PC-3 (cell line): ENCODE measurements at regions not wholly inside any gene's neighbourhood (a gene's known extent, or its start where the extent isn't known, plus 50 kb on each side); places are given as distances from the start of the nearest gene placed in this dataset.

ENCODE experiments used
- ATAC-seq: fragments of 200-7000 bp; cut with Tn5 transposase; 2 replicates; pipeline ENCODE4 v1.9.1; 2020; ENCODE audit warnings: mild to moderate bottlenecking, moderate library complexity
- BruUV-seq: library from RNA; stranded (reverse); fragments of 400-500 nt; replicated peaks from 2 replicates; lab custom pipeline; 2021; lab: Mats Ljungman, UMichigan
- CTCF ChIA-PET: fragments of 300-600 bp; sonication (Branson Sonifier 250); formaldehyde crosslinking; loops from one replicate; lab custom pipeline; 2022; ENCODE audit warnings: antibody characterized with exemption; lab: Charles Lee
- POLR2A ChIA-PET: fragments of 300-600 bp; sonication (Branson Sonifier 250); formaldehyde crosslinking; loops from one replicate; lab custom pipeline; 2022; ENCODE audit warnings: antibody characterized with exemption; ENCODE audit not compliant: unreplicated experiment; lab: Charles Lee
- DNase-seq: peaks from one replicate; pipeline ENCODE4 v3.0.0-alpha.2; 2015
- H2AFZ ChIP-seq: fragments of 300-600 bp; sonication (generic); 2 replicates; pipeline ENCODE4 v1.6.0; 2016; ENCODE audit warnings: antibody characterized with exemption, low read length
- H3F3A ChIP-seq: fragments of 300-600 bp; sonication (generic); one replicate; pipeline ENCODE4 v1.6.0; 2017; ENCODE audit warnings: antibody characterized with exemption, low read length, control low read depth, mild to moderate bottlenecking; ENCODE audit not compliant: unreplicated experiment
- H3K27ac ChIP-seq: fragments of 300-600 bp; sonication (generic); 2 replicates; pipeline ENCODE4 v1.5.1; 2016; ENCODE audit warnings: mild to moderate bottlenecking, low read length
- H3K27me3 ChIP-seq: fragments of 300-600 bp; sonication (generic); 2 replicates; pipeline ENCODE4 v1.6.1; 2016; ENCODE audit warnings: low read length, mixed read lengths
- H3K36me3 ChIP-seq: fragments of 300-600 bp; sonication (generic); 2 replicates; pipeline ENCODE4 v1.6.1; 2016; ENCODE audit warnings: low read depth, mixed run types, low read length, mixed read lengths
- H3K4me1 ChIP-seq: fragments of 300-600 bp; sonication (generic); 2 replicates; pipeline ENCODE4 v1.5.1; 2016; ENCODE audit warnings: low read length; ENCODE audit not compliant: insufficient read depth
- H3K4me2 ChIP-seq: fragments of 300-600 bp; sonication (generic); 2 replicates; pipeline ENCODE4 v1.6.0; 2016; ENCODE audit warnings: low read length
- H3K4me3 ChIP-seq: fragments of 300-600 bp; sonication (generic); 2 replicates; pipeline ENCODE4 v1.5.1; 2016; ENCODE audit warnings: mild to moderate bottlenecking, low read length, mixed read lengths
- H3K79me2 ChIP-seq: fragments of 300-600 bp; sonication (generic); 2 replicates; pipeline ENCODE4 v1.6.1; 2017; ENCODE audit warnings: low read length, mixed read lengths
- H3K9ac ChIP-seq: fragments of 300-600 bp; sonication (generic); 2 replicates; pipeline ENCODE4 v1.6.0; 2016; ENCODE audit warnings: mild to moderate bottlenecking, low read length
- H3K9me2 ChIP-seq: fragments of 300-600 bp; sonication (generic); replicated peaks from 2 replicates; pipeline ENCODE4 v1.6.1; 2016; ENCODE audit warnings: mixed run types, low read length, mixed read lengths
- H3K9me3 ChIP-seq: fragments of 300-600 bp; sonication (generic); 2 replicates; pipeline ENCODE4 v1.6.1; 2016; ENCODE audit warnings: low read length, mixed read lengths
- H4K20me1 ChIP-seq: fragments of 300-600 bp; sonication (generic); 2 replicates; pipeline ENCODE4 v1.6.1; 2016; ENCODE audit warnings: low read length, mixed read lengths
- CTCF ChIP-seq: fragments of 300-600 bp; sonication (generic); conservative IDR thresholded peaks from 2 replicates; pipeline ENCODE4 v1.5.1; 2017; ENCODE audit warnings: antibody characterized with exemption, low read depth, mild to moderate bottlenecking, low read length
- EZH2 ChIP-seq: fragments of 300-600 bp; sonication (generic); IDR thresholded peaks from one replicate; pipeline ENCODE4 v1.6.1; 2017; ENCODE audit warnings: antibody characterized with exemption, mild to moderate bottlenecking, low read length; ENCODE audit not compliant: unreplicated experiment
- EZH2phosphoT487 ChIP-seq: fragments of 300-600 bp; sonication (generic); IDR thresholded peaks from 2 replicates; pipeline ENCODE4 v1.6.1; 2018; ENCODE audit warnings: mild to moderate bottlenecking, antibody characterized with exemption, low read length, borderline replicate concordance
- intact Hi-C: fragments of 100-400 bp; cut with micrococcal nuclease; formaldehyde crosslinking; loops from 2 replicates; pipeline ENCODE4 v1.9.0; 2023

- Histone ChIP-seq H3K9ac (no peak overlapping the region), H4K20me1 (no peaks in the 10 kb centered on the region), H3K4me2 (no peak overlapping the region), H3K4me3 (no peak overlapping the region), H3F3A (no peaks in the 10 kb centered on the region), H3K27me3 (peaks cover 9% of the 10 kb centered on the region; the same call in 1 of the 2 replicates), H3K79me2 (no peaks in the 10 kb centered on the region), H3K4me1 (no peaks in the 10 kb centered on the region), H3K9me3 (no peaks in the 10 kb centered on the region), H3K27ac (no peak overlapping the region), H2AFZ (no peak overlapping the region), H3K36me3 (no peaks in the 10 kb centered on the region), H3K9me2 (0 out of 2 replicates have a peak, but pooled peaks cover 8% of the 10 kb centered on the region)
- TF ChIP-seq EZH2phosphoT487 (no peak), EZH2 (no peak), CTCF (no peak)
- intact Hi-C loops: no loop called here
- ChIA-PET POLR2A (no interaction called here), CTCF (no interaction called here)
- DNase-seq (peak; percentile 33), ATAC-seq (no peak; the same call in 1 of the 2 replicates)
- no TSS peak for BruUV-seq
Observed at GRCh38 chr11:109076870-109077269, 345.1 kb upstream of the C11orf87 start.

DNA sequence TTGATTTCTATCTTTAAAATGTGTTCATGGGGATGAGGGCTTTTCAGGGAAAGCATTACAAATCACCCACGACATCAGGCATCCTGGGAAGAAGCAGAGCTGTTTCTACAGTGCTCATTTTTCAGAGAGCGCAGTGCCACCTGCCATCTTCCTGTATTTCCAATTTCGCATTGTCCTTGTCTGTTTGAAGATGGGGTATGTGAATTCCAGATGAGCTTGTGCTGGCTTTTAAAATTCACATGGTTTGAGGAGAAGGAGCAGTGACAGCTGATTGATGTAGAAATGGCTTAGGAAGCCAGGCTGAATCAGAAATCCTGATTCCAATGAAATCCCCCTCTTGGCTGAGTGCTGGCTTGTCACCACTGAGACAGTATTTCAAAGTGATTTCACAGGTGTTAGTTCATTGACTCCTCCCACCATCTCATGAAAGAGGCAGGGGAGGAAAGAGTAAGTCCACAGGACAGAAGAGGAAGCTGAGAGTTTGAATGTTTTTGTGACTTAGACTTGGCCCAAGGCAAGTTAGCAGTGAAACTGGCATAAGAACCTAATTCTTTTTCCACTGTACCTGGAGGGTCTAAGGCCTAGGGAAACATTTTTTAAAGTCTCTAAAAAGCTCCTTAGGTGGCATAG is 344.6 kb upstream of the C11orf87 start:
- no peaks in the 10 kb centered on the region for H3K36me3 ChIP-seq
- no peak overlapping the region for H3K4me2 ChIP-seq
- H4K20me1 ChIP-seq: no peaks in the 10 kb centered on the region
- H2AFZ ChIP-seq: no peak overlapping the region
- no peaks in the 10 kb centered on the region for H3K79me2 ChIP-seq
- no peak overlapping the region for H3K27ac ChIP-seq
- BruUV-seq: no TSS peak
- CTCF ChIA-PET: no interaction called here
- no peaks in the 10 kb centered on the region for H3F3A ChIP-seq
- ATAC-seq (no peak), DNase-seq (no peak)
- peaks cover 9% of the 10 kb centered on the region; the same call in 1 of the 2 replicates for H3K27me3 ChIP-seq
- H3K9ac ChIP-seq: no peak overlapping the region
- H3K9me2 ChIP-seq: 0 out of 2 replicates have a peak, but pooled peaks cover 8% of the 10 kb centered on the region
- POLR2A ChIA-PET: no interaction called here
- H3K4me3 ChIP-seq: no peak overlapping the region
- intact Hi-C loops: no loop called here
- H3K9me3 ChIP-seq: no peaks in the 10 kb centered on the region
- TF ChIP-seq EZH2phosphoT487 (no peak), CTCF (no peak)
- no peaks in the 10 kb centered on the region for H3K4me1 ChIP-seq

DNA sequence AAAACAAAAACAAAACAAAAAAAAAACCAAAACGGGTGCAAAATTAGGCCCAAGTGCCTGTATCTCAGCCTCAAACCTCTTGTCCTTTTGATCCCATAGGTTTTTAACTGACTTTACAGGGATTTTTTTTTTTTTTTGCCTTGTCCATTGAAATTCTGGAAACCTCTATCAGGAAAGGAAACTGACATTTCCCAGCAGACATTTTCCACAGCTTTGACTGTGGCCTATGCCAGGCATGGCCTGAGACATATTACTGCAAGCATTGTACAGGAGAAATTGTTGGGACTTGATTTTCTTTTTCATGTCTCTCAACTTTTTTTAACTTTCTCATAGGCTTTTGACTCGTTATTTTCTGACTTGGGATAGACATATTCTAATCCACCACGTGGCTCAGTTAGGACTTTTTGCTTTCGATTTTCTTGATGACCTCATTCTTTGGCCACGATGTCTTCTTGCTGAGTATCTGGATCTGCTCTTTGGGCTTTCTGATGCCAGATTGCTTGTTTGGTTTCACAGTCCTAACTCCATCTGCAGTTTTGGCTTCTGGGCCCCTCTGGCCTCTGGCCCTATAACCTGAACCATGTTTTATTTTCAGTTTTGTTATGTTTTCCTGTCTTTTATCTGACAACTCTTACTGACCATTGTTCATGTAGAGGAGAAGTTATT is 336.1 kb upstream of the C11orf87 start:
- DNase-seq (peak; percentile 25), ATAC-seq (no peak)
- TF ChIP-seq CTCF: no peak
- TF ChIP-seq EZH2phosphoT487: no peak
- TF ChIP-seq EZH2: no peak
- ChIA-PET CTCF (no interaction called here), POLR2A (no interaction called here)
- H3K4me1 ChIP-seq: no peaks in the 10 kb centered on the region
- no TSS peak for BruUV-seq
- H3K27me3 ChIP-seq: no peaks in the 10 kb centered on the region
- intact Hi-C loops: no loop called here
- H2AFZ ChIP-seq: peak overlapping the region; percentile 70
- H3K9me3 ChIP-seq: no peaks in the 10 kb centered on the region
- no peaks in the 10 kb centered on the region for H4K20me1 ChIP-seq
- no peak overlapping the region for H3K4me3 ChIP-seq
- no peaks in the 10 kb centered on the region for H3K36me3 ChIP-seq
- H3K4me2 ChIP-seq: peak overlapping the region; percentile 9; the same call in 1 of the 2 replicates
- H3K9me2 ChIP-seq: no peaks in the 10 kb centered on the region
- H3K79me2 ChIP-seq: no peaks in the 10 kb centered on the region
- H3K27ac ChIP-seq: no peak overlapping the region
- no peaks in the 10 kb centered on the region for H3F3A ChIP-seq
- no peak overlapping the region for H3K9ac ChIP-seq
